ENCODE measurements at regions not wholly inside any gene's neighbourhood (a gene's known extent, or its start where the extent isn't known, plus 50 kb on each side); places are given as distances from the start of the nearest gene placed in this dataset.

GRCh38 chr12:124517260-124518050, 50.0 kb downstream of the NCOR2 start:
- Mint-ChIP-seq H3K36me3 (no peaks in the 10 kb centered on the region), H3K27me3 (ENCODE audit: low read depth in 2 of 2) (peaks cover 0 to 5% of the 10 kb centered on the region in 2 donors), H3K4me1 (peaks cover 25 to 40% of the 10 kb centered on the region in 2 donors), H3K27ac (peak overlapping the region in 1 of 2 donors; percentile 63), H3K9me3 (no peaks in the 10 kb centered on the region), H3K4me3 (no peak overlapping the region)
- H3K36me3 ChIP-seq (ENCODE audit: control insufficient read depth, insufficient read depth, low read length) = no peaks in the 10 kb centered on the region
- TF ChIP-seq CTCF (IDR thresholded peaks at IDR 0.05) = no peak
- no peak for DNase-seq
- intact Hi-C loops (cut with micrococcal nuclease) = no loop called here
- H3K4me3 ChIP-seq (ENCODE audit: low read length) = no peak overlapping the region
- H3K9me3 ChIP-seq (ENCODE audit: control insufficient read depth, insufficient read depth, low read length) = no peaks in the 10 kb centered on the region
- WGBS (ENCODE audit: insufficient coverage) = 49% methylated on average over 47 of the region's 47 CpGs
- peaks cover 9% of the 10 kb centered on the region for H3K4me1 ChIP-seq (ENCODE audit: control insufficient read depth, insufficient read depth, low read length)
- H3K27ac ChIP-seq (ENCODE audit: low read length) = no peak overlapping the region
- no peak for ATAC-seq
- no peaks in the 10 kb centered on the region for H3K27me3 ChIP-seq (ENCODE audit: control insufficient read depth, insufficient read depth, low read length)

GRCh38 chr12:124516850-124517249, 50.6 kb downstream of the NCOR2 start:
- Mint-ChIP-seq H3K36me3 (no peaks in the 10 kb centered on the region), H3K4me3 (no peak overlapping the region), H3K27ac (no peak overlapping the region), H3K4me1 (peaks cover 22 to 41% of the 10 kb centered on the region in 2 donors), H3K27me3 (ENCODE audit: low read depth in 2 of 2) (peaks cover 0 to 5% of the 10 kb centered on the region in 2 donors), H3K9me3 (no peaks in the 10 kb centered on the region)
- DNase-seq (no peak), ATAC-seq (no peak)
- H3K27me3 ChIP-seq (ENCODE audit: control insufficient read depth, insufficient read depth, low read length) = no peaks in the 10 kb centered on the region
- peaks cover 9% of the 10 kb centered on the region for H3K4me1 ChIP-seq (ENCODE audit: control insufficient read depth, insufficient read depth, low read length)
- intact Hi-C loops (cut with micrococcal nuclease) = no loop called here
- H3K4me3 ChIP-seq (ENCODE audit: low read length) = no peak overlapping the region
- no peaks in the 10 kb centered on the region for H3K9me3 ChIP-seq (ENCODE audit: control insufficient read depth, insufficient read depth, low read length)
- TF ChIP-seq CTCF (IDR thresholded peaks at IDR 0.05) = no peak
- no peaks in the 10 kb centered on the region for H3K36me3 ChIP-seq (ENCODE audit: control insufficient read depth, insufficient read depth, low read length)
- 92% methylated on average over 6 of the region's 6 CpGs for whole genome bisulfite sequencing (ENCODE audit: insufficient coverage)
- H3K27ac ChIP-seq (ENCODE audit: low read length) = no peak overlapping the region

- H3K27ac ChIP-seq (ENCODE audit: low read length) = no peak overlapping the region
- peaks cover 9% of the 10 kb centered on the region for H3K4me1 ChIP-seq (ENCODE audit: control insufficient read depth, insufficient read depth, low read length)
- Mint-ChIP-seq H3K9me3 (no peaks in the 10 kb centered on the region), H3K4me3 (no peak overlapping the region), H3K27me3 (ENCODE audit: low read depth in 2 of 2) (peaks cover 0 to 5% of the 10 kb centered on the region in 2 donors), H3K27ac (no peak overlapping the region), H3K4me1 (peaks cover 22 to 41% of the 10 kb centered on the region in 2 donors), H3K36me3 (no peaks in the 10 kb centered on the region)
- TF ChIP-seq CTCF (IDR thresholded peaks at IDR 0.05) = no peak
- 94% methylated on average over 15 of the region's 15 CpGs for WGBS (ENCODE audit: insufficient coverage)
- H3K9me3 ChIP-seq (ENCODE audit: control insufficient read depth, insufficient read depth, low read length) = no peaks in the 10 kb centered on the region
- no peaks in the 10 kb centered on the region for H3K36me3 ChIP-seq (ENCODE audit: control insufficient read depth, insufficient read depth, low read length)
- H3K4me3 ChIP-seq (ENCODE audit: low read length) = no peak overlapping the region
- H3K27me3 ChIP-seq (ENCODE audit: control insufficient read depth, insufficient read depth, low read length) = no peaks in the 10 kb centered on the region
- intact Hi-C loops (cut with micrococcal nuclease) = no loop called here
- no peak for DNase-seq
- no peak for ATAC-seq
Measured at GRCh38 chr12:124515981-124516380, 51.4 kb downstream of the NCOR2 start.
